Astrocyte of the cerebellum (primary cell): ENCODE measurements at regions not wholly inside any gene's neighbourhood (a gene's known extent, or its start where the extent isn't known, plus 50 kb on each side); places are given as distances from the start of the nearest gene placed in this dataset.

ENCODE experiments used
- DNase-seq: peaks from one replicate; pipeline ENCODE4 v3.0.0-alpha.2; 2011; ENCODE audit warnings: low read depth
- H3K4me3 ChIP-seq: 2 replicates; pipeline ENCODE4 v1.5.1; 2011; ENCODE audit warnings: mild to moderate bottlenecking, low read depth, low read length, moderate library complexity
- CTCF ChIP-seq: IDR thresholded peaks from 2 replicates; pipeline ENCODE4 v1.5.1; 2012; ENCODE audit warnings: low read length, low read depth, moderate library complexity, mild to moderate bottlenecking; ENCODE audit errors: missing control alignments
- in situ Hi-C: cut with HindIII; loops from 2 replicates; pipeline ENCODE4 v1.10.0; 2017; ENCODE audit warnings: low sequenced_read_pairs

GRCh38 chr1:217921126-217921904 lies 290.2 kb downstream of the SPATA17 start:
- DNase-seq = no peak
- no peak for TF ChIP-seq CTCF
- in situ Hi-C loops = no loop called here
- no peak overlapping the region for H3K4me3 ChIP-seq

- H3K4me3 ChIP-seq = peak overlapping the region; percentile 22
- TF ChIP-seq CTCF = no peak
- no peak for DNase-seq
- in situ Hi-C loops = no loop called here
Observed at GRCh38 chr1:217924924-217925323, 293.8 kb downstream of the SPATA17 start.

- no peak for DNase-seq
- in situ Hi-C loops = no loop called here
- no peak for TF ChIP-seq CTCF
- no peak overlapping the region for H3K4me3 ChIP-seq
Observed at GRCh38 chr1:217929213-217929885, 298.2 kb downstream of the SPATA17 start.

GRCh38 chr1:217943361-217943760 lies 312.2 kb downstream of the SPATA17 start:
- H3K4me3 ChIP-seq = no peak overlapping the region
- in situ Hi-C loops = no loop called here
- TF ChIP-seq CTCF = no peak
- no peak for DNase-seq

- H3K4me3 ChIP-seq = no peak overlapping the region
- TF ChIP-seq CTCF = no peak
- DNase-seq = no peak
- in situ Hi-C loops = no loop called here
Observed at GRCh38 chr1:217944550-217944949, 313.4 kb downstream of the SPATA17 start.

- no peak overlapping the region for H3K4me3 ChIP-seq
- no peak for TF ChIP-seq CTCF
- DNase-seq = no peak
- in situ Hi-C loops = no loop called here
Observed at GRCh38 chr1:217946511-217946910, 315.4 kb downstream of the SPATA17 start.
